Kidney (tissue), 13 donors: ENCODE measurements at regions not wholly inside any gene's neighbourhood (a gene's known extent, or its start where the extent isn't known, plus 50 kb on each side); places are given as distances from the start of the nearest gene placed in this dataset.
"Not testable (repeated sequence)": the region's sequence is repeated elsewhere in the genome, so short reads cannot be mapped to it uniquely, and the experiment has no call there.

Experiments used
- DNase-seq, 5 donors: peaks; one replicate each; pipeline ENCODE4 v3.0.0-alpha.2; 2013 to 2020
- FAIRE-seq: peaks from 2 replicates; lab custom pipeline; 2012; peaks lifted over from hg19 to GRCh38; lab: Jason Lieb, UNC
- H3K27ac ChIP-seq, 2 donors: one replicate each; pipeline ENCODE4 v1.7.0; 2013; ENCODE audit warnings: low read depth in 2 of 2, low read length in 2 of 2, inconsistent platforms in 1 of 2
- H3K27me3 ChIP-seq: one replicate; pipeline ENCODE4 v1.7.1; 2013; ENCODE audit warnings: low read length, inconsistent platforms; ENCODE audit not compliant: control insufficient read depth, insufficient read depth
- H3K36me3 ChIP-seq, 3 donors: one replicate each; pipeline versions ENCODE4 v1.7.0 to v1.7.1; 2013; ENCODE audit warnings: low read length in 3 of 3, control low read depth in 1 of 3, inconsistent platforms in 1 of 3; ENCODE audit not compliant: insufficient read depth in 3 of 3, control insufficient read depth in 2 of 3
- H3K4me1 ChIP-seq, 3 donors: one replicate each; pipeline versions ENCODE4 v1.7.0 to v1.7.1; 2013; ENCODE audit warnings: low read length in 3 of 3, inconsistent platforms in 1 of 3, low read depth in 1 of 3; ENCODE audit not compliant: control insufficient read depth in 2 of 3, insufficient read depth in 2 of 3
- H3K4me3 ChIP-seq, 3 donors: one replicate each; pipeline versions ENCODE4 v1.7.0 to v1.8.1; 2013; ENCODE audit warnings: low read length in 3 of 3, control low read depth in 1 of 3, inconsistent platforms in 1 of 3
- H3K9ac ChIP-seq, 3 donors: one replicate each; pipeline versions ENCODE4 v1.7.0 to v1.7.1; 2013; ENCODE audit warnings: low read length in 3 of 3, control low read depth in 1 of 3, inconsistent platforms in 1 of 3
- H3K9me3 ChIP-seq, 3 donors: one replicate each; pipeline versions ENCODE4 v1.7.0 to v1.7.1; 2013; ENCODE audit warnings: low read length in 3 of 3, control low read depth in 1 of 3, inconsistent platforms in 1 of 3; ENCODE audit not compliant: control insufficient read depth in 2 of 3, insufficient read depth in 1 of 3
- CTCF ChIP-seq: IDR thresholded peaks from 3 replicates; pipeline ENCODE4 v1.5.1; 2012; ENCODE audit warnings: mild to moderate bottlenecking, moderate library complexity, borderline replicate concordance; ENCODE audit not compliant: insufficient read depth; ENCODE audit errors: extremely low read depth
- intact Hi-C: fragments of 100-400 bp; cut with DNase I; formaldehyde crosslinking; loops from one replicate; pipeline ENCODE4 v1.11.1; 2022
- donor health status: control.
- donor health status: control.
- donor health status: control.
- donor health status: control.
- donor health status: control.
- donor health status: DM: yes; HTN: yes; CAD: no.
- donor health status: Normal renal cell carcinoma (clear cell type).

- no peak for FAIRE-seq
- Histone ChIP-seq H3K27me3 (no peaks in the 10 kb centered on the region), H3K9ac (no peak overlapping the region), H3K27ac (no peak overlapping the region), H3K4me3 (no peak overlapping the region), H3K9me3 (peaks cover 0 to 5% (median 0%) of the 10 kb centered on the region in 3 donors), H3K4me1 (no peaks in the 10 kb centered on the region), H3K36me3 (no peaks in the 10 kb centered on the region)
- no peak for DNase-seq
- intact Hi-C loops: no loop called here
- no peak for TF ChIP-seq CTCF
These were observed 308.4 kb upstream of the GJE1 start for GRCh38 chr6:141824350-141824749.

GRCh38 chr6:141815039-141815438, 317.7 kb upstream of the GJE1 start:
- H3K36me3 ChIP-seq, H3K9ac ChIP-seq, H3K9me3 ChIP-seq, DNase-seq, FAIRE-seq, H3K4me1 ChIP-seq, H3K4me3 ChIP-seq, intact Hi-C loops, H3K27ac ChIP-seq, H3K27me3 ChIP-seq: not testable (repeated sequence)

- Histone ChIP-seq H3K9ac (no peak overlapping the region), H3K4me1 (no peaks in the 10 kb centered on the region), H3K27ac (no peak overlapping the region), H3K27me3 (no peaks in the 10 kb centered on the region), H3K9me3 (no peaks in the 10 kb centered on the region), H3K4me3 (no peak overlapping the region), H3K36me3 (no peaks in the 10 kb centered on the region)
- FAIRE-seq: no peak
- TF ChIP-seq CTCF: no peak
- intact Hi-C loops: no loop called here
- DNase-seq: no peak
These were observed 322.8 kb upstream of the GJE1 start for GRCh38 chr6:141809901-141810300.

GRCh38 chr6:141808662-141809061, 324.1 kb upstream of the GJE1 start:
- TF ChIP-seq CTCF: no peak
- peak in 1 of 5 donors; percentile 6 for DNase-seq
- no peaks in the 10 kb centered on the region for H3K4me1 ChIP-seq
- intact Hi-C loops: no loop called here
- no peak for FAIRE-seq
- no peaks in the 10 kb centered on the region for H3K9me3 ChIP-seq
- H3K36me3 ChIP-seq: no peaks in the 10 kb centered on the region
- no peak overlapping the region for H3K4me3 ChIP-seq
- no peak overlapping the region for H3K27ac ChIP-seq
- no peak overlapping the region for H3K9ac ChIP-seq
- H3K27me3 ChIP-seq: no peaks in the 10 kb centered on the region

- H3K27ac ChIP-seq, H3K27me3 ChIP-seq, H3K9me3 ChIP-seq, DNase-seq, H3K4me1 ChIP-seq, intact Hi-C loops, H3K36me3 ChIP-seq, H3K4me3 ChIP-seq, H3K9ac ChIP-seq, FAIRE-seq: not testable (repeated sequence)
These were observed 331.8 kb upstream of the GJE1 start for GRCh38 chr6:141800973-141801372.
